OCI-LY3 (cell line): ENCODE measurements at regions not wholly inside any gene's neighbourhood (a gene's known extent, or its start where the extent isn't known, plus 50 kb on each side); places are given as distances from the start of the nearest gene placed in this dataset.

Experiments used
- CTCF ChIP-seq: fragments of 200-600, 300-600 bp; sonication (generic); IDR thresholded peaks from 2 replicates; pipeline ENCODE4 v1.5.1; 2014; ENCODE audit warnings: antibody characterized with exemption, low read length, low read depth
- EZH2phosphoT487 ChIP-seq: fragments of 200-600 bp; shearing (Covaris generic); IDR thresholded peaks from 2 replicates; pipeline ENCODE4 v1.6.1; 2018; ENCODE audit warnings: antibody characterized with exemption, mixed run types, low read depth

GRCh38 chr1:181192316-181192715 is 103.8 kb downstream of the IER5 start:
- TF ChIP-seq EZH2phosphoT487 (no peak), CTCF (no peak)
